ENCODE measurements at regions not wholly inside any gene's neighbourhood (a gene's known extent, or its start where the extent isn't known, plus 50 kb on each side); places are given as distances from the start of the nearest gene placed in this dataset.

GRCh38 chr9:90948156-90948555 is 146.5 kb downstream of the SYK start:
- Mint-ChIP-seq H3K36me3 (ENCODE audit: low read depth) (no peaks in the 10 kb centered on the region), H3K4me3 (no peak overlapping the region), H3K4me1 (ENCODE audit: low read depth) (no peaks in the 10 kb centered on the region), H3K9me3 (no peaks in the 10 kb centered on the region), H3K27me3 (ENCODE audit: low read depth) (peaks cover 6% of the 10 kb centered on the region), H3K27ac (no peak overlapping the region)
- DNase-seq (ENCODE audit: low spot score), result no peak

GRCh38 chr9:90950600-90950999 is 149.0 kb downstream of the SYK start:
- peaks cover 3% of the 10 kb centered on the region for H3K4me1 Mint-ChIP-seq (ENCODE audit: low read depth)

GRCh38 chr9:90953200-90953599 is 151.6 kb downstream of the SYK start:
- H3K27me3 Mint-ChIP-seq (ENCODE audit: low read depth), result peaks cover 2% of the 10 kb centered on the region
- no peaks in the 10 kb centered on the region for H3K36me3 Mint-ChIP-seq (ENCODE audit: low read depth)
- no peak overlapping the region for H3K27ac Mint-ChIP-seq
- H3K9me3 Mint-ChIP-seq, result no peaks in the 10 kb centered on the region
- H3K4me3 Mint-ChIP-seq, result no peak overlapping the region
- no peak for DNase-seq (ENCODE audit: low spot score)
- H3K4me1 Mint-ChIP-seq (ENCODE audit: low read depth), result peaks cover 3% of the 10 kb centered on the region

More at GRCh38 chr9:90950600-90950999, 149.0 kb downstream of the SYK start:
- H3K9me3 Mint-ChIP-seq, result no peaks in the 10 kb centered on the region
- peaks cover 6% of the 10 kb centered on the region for H3K27me3 Mint-ChIP-seq (ENCODE audit: low read depth)
- no peak overlapping the region for H3K4me3 Mint-ChIP-seq
- no peaks in the 10 kb centered on the region for H3K36me3 Mint-ChIP-seq (ENCODE audit: low read depth)
- no peak for DNase-seq (ENCODE audit: low spot score)
- no peak overlapping the region for H3K27ac Mint-ChIP-seq

GRCh38 chr9:90953805-90954204 is 152.2 kb downstream of the SYK start:
- H3K4me1 Mint-ChIP-seq (ENCODE audit: low read depth), result peaks cover 3% of the 10 kb centered on the region
- peaks cover 2% of the 10 kb centered on the region for H3K27me3 Mint-ChIP-seq (ENCODE audit: low read depth)
- no peak overlapping the region for H3K27ac Mint-ChIP-seq
- H3K9me3 Mint-ChIP-seq, result no peaks in the 10 kb centered on the region
- H3K36me3 Mint-ChIP-seq (ENCODE audit: low read depth), result no peaks in the 10 kb centered on the region
- no peak for DNase-seq (ENCODE audit: low spot score)
- H3K4me3 Mint-ChIP-seq, result no peak overlapping the region

- no peak overlapping the region for H3K4me3 Mint-ChIP-seq
- no peaks in the 10 kb centered on the region for H3K36me3 Mint-ChIP-seq (ENCODE audit: low read depth)
- H3K4me1 Mint-ChIP-seq (ENCODE audit: low read depth), result peaks cover 4% of the 10 kb centered on the region
- H3K9me3 Mint-ChIP-seq, result no peaks in the 10 kb centered on the region
- H3K27me3 Mint-ChIP-seq (ENCODE audit: low read depth), result no peaks in the 10 kb centered on the region
- DNase-seq (ENCODE audit: low spot score), result no peak
- no peak overlapping the region for H3K27ac Mint-ChIP-seq
Measured at GRCh38 chr9:90956026-90956810, 154.6 kb downstream of the SYK start.

GRCh38 chr9:90958328-90958727 is 156.7 kb downstream of the SYK start:
- no peak for DNase-seq (ENCODE audit: low spot score)
- H3K4me1 Mint-ChIP-seq (ENCODE audit: low read depth), result peaks cover 6% of the 10 kb centered on the region
- H3K27ac Mint-ChIP-seq, result no peak overlapping the region
- peaks cover 5% of the 10 kb centered on the region for H3K9me3 Mint-ChIP-seq
- H3K36me3 Mint-ChIP-seq (ENCODE audit: low read depth), result peaks cover 5% of the 10 kb centered on the region
- no peaks in the 10 kb centered on the region for H3K27me3 Mint-ChIP-seq (ENCODE audit: low read depth)
- no peak overlapping the region for H3K4me3 Mint-ChIP-seq

GRCh38 chr9:90960941-90961340 is 159.3 kb downstream of the SYK start:
- Mint-ChIP-seq H3K9me3 (peaks cover 7% of the 10 kb centered on the region), H3K27ac (no peak overlapping the region), H3K36me3 (ENCODE audit: low read depth) (peaks cover 7% of the 10 kb centered on the region), H3K27me3 (ENCODE audit: low read depth) (no peaks in the 10 kb centered on the region), H3K4me1 (ENCODE audit: low read depth) (peaks cover 22% of the 10 kb centered on the region), H3K4me3 (no peak overlapping the region)
- DNase-seq (ENCODE audit: low spot score), result no peak

- no peak for DNase-seq (ENCODE audit: low spot score)
- Mint-ChIP-seq H3K4me1 (ENCODE audit: low read depth) (peaks cover 25% of the 10 kb centered on the region), H3K27me3 (ENCODE audit: low read depth) (no peaks in the 10 kb centered on the region), H3K9me3 (peaks cover 7% of the 10 kb centered on the region), H3K36me3 (ENCODE audit: low read depth) (peaks cover 7% of the 10 kb centered on the region), H3K27ac (no peak overlapping the region), H3K4me3 (no peak overlapping the region)
Measured at GRCh38 chr9:90961375-90961774, 159.8 kb downstream of the SYK start.

GRCh38 chr9:90964101-90965020 is 162.7 kb downstream of the SYK start:
- H3K4me1 Mint-ChIP-seq (ENCODE audit: low read depth), result peaks cover 38% of the 10 kb centered on the region

GRCh38 chr9:90965226-90966030 is 163.8 kb downstream of the SYK start:
- Mint-ChIP-seq H3K9me3 (peaks cover 7% of the 10 kb centered on the region), H3K36me3 (ENCODE audit: low read depth) (peaks cover 8% of the 10 kb centered on the region), H3K27me3 (ENCODE audit: low read depth) (no peaks in the 10 kb centered on the region), H3K4me3 (peak overlapping the region; percentile 42), H3K27ac (peak overlapping the region; percentile 59), H3K4me1 (ENCODE audit: low read depth) (peaks cover 40% of the 10 kb centered on the region)
- DNase-seq (ENCODE audit: low spot score), result no peak

More at GRCh38 chr9:90964101-90965020, 162.7 kb downstream of the SYK start:
- Mint-ChIP-seq H3K36me3 (ENCODE audit: low read depth) (peaks cover 8% of the 10 kb centered on the region), H3K4me3 (peak overlapping the region; percentile 64), H3K9me3 (peaks cover 7% of the 10 kb centered on the region), H3K27me3 (ENCODE audit: low read depth) (no peaks in the 10 kb centered on the region), H3K27ac (peak overlapping the region; percentile 77)
- no peak for DNase-seq (ENCODE audit: low spot score)

GRCh38 chr9:90966031-90966290 is 164.3 kb downstream of the SYK start:
- H3K27me3 Mint-ChIP-seq (ENCODE audit: low read depth), result no peaks in the 10 kb centered on the region

GRCh38 chr9:90966480-90967144 is 165.0 kb downstream of the SYK start:
- Mint-ChIP-seq H3K4me3 (peak overlapping the region; percentile 56), H3K27me3 (ENCODE audit: low read depth) (no peaks in the 10 kb centered on the region), H3K9me3 (peaks cover 7% of the 10 kb centered on the region), H3K4me1 (ENCODE audit: low read depth) (peaks cover 37% of the 10 kb centered on the region), H3K36me3 (ENCODE audit: low read depth) (peaks cover 8% of the 10 kb centered on the region), H3K27ac (peak overlapping the region; percentile 51)
- DNase-seq (ENCODE audit: low spot score), result peak; percentile 69

More at GRCh38 chr9:90966031-90966290, 164.3 kb downstream of the SYK start:
- Mint-ChIP-seq H3K4me1 (ENCODE audit: low read depth) (peaks cover 40% of the 10 kb centered on the region), H3K9me3 (peaks cover 7% of the 10 kb centered on the region), H3K27ac (peak overlapping the region; percentile 59), H3K36me3 (ENCODE audit: low read depth) (peaks cover 8% of the 10 kb centered on the region), H3K4me3 (peak overlapping the region; percentile 42)
- DNase-seq (ENCODE audit: low spot score), result no peak

GRCh38 chr9:90967145-90967538 is 165.5 kb downstream of the SYK start:
- H3K4me1 Mint-ChIP-seq (ENCODE audit: low read depth), result peaks cover 37% of the 10 kb centered on the region
- H3K27ac Mint-ChIP-seq, result peak overlapping the region; percentile 51
- H3K36me3 Mint-ChIP-seq (ENCODE audit: low read depth), result peaks cover 8% of the 10 kb centered on the region
- peaks cover 7% of the 10 kb centered on the region for H3K9me3 Mint-ChIP-seq
- no peak for DNase-seq (ENCODE audit: low spot score)
- H3K27me3 Mint-ChIP-seq (ENCODE audit: low read depth), result no peaks in the 10 kb centered on the region
- no peak overlapping the region for H3K4me3 Mint-ChIP-seq

All from T-helper 2 cell treated with Interferon-gamma antibody and Interleukin-4, amounts not matched to agents 5 μg/mL and 100 μg/mL, for 36 hours (primary cell).